H9 (cell line): ENCODE measurements at regions not wholly inside any gene's neighbourhood (a gene's known extent, or its start where the extent isn't known, plus 50 kb on each side); places are given as distances from the start of the nearest gene placed in this dataset.

ENCODE experiments used
- DNase-seq: peaks from one replicate; pipeline ENCODE4 v3.0.0-alpha.2; 2017
- H2AFZ ChIP-seq: one replicate; pipeline ENCODE4 v1.6.1; 2013; ENCODE audit warnings: mild to moderate bottlenecking, low read length, control low read depth, moderate library complexity
- H2AK5ac ChIP-seq: 2 replicates; pipeline ENCODE4 v1.6.1; 2013; ENCODE audit warnings: low read length, control low read depth, mixed read lengths; ENCODE audit not compliant: insufficient read length
- H2BK120ac ChIP-seq: one replicate; pipeline ENCODE4 v1.6.1; 2013; ENCODE audit warnings: low read depth, mild to moderate bottlenecking, low read length, control low read depth, inconsistent platforms; ENCODE audit not compliant: poor library complexity, severe bottlenecking
- H2BK12ac ChIP-seq: 2 replicates; pipeline ENCODE4 v1.6.1; 2013; ENCODE audit warnings: low read length, control low read depth, mixed read lengths, low read depth; ENCODE audit not compliant: insufficient read length
- H2BK15ac ChIP-seq: 2 replicates; pipeline ENCODE4 v1.6.1; 2013; ENCODE audit warnings: low read depth, low read length, control low read depth
- H2BK20ac ChIP-seq: one replicate; pipeline ENCODE4 v1.6.1; 2013; ENCODE audit warnings: low read depth, mild to moderate bottlenecking, low read length, control low read depth, inconsistent platforms; ENCODE audit not compliant: poor library complexity, severe bottlenecking
- H2BK5ac ChIP-seq: 2 replicates; pipeline ENCODE4 v1.6.1; 2013; ENCODE audit warnings: low read length, control low read depth, mixed read lengths; ENCODE audit not compliant: insufficient read length
- H3K14ac ChIP-seq: 2 replicates; pipeline ENCODE4 v1.6.1; 2013; ENCODE audit warnings: low read length, control low read depth; ENCODE audit not compliant: insufficient read depth
- H3K18ac ChIP-seq: 2 replicates; pipeline ENCODE4 v1.6.1; 2013; ENCODE audit warnings: low read depth, mild to moderate bottlenecking, mixed read lengths, low read length, control low read depth; ENCODE audit not compliant: insufficient read length
- H3K23ac ChIP-seq: 2 replicates; pipeline ENCODE4 v1.6.1; 2013; ENCODE audit warnings: low read length, control low read depth, mixed read lengths, low read depth; ENCODE audit not compliant: insufficient read length
- H3K23me2 ChIP-seq: 2 replicates; pipeline ENCODE4 v1.6.1; 2013; ENCODE audit warnings: low read depth, mild to moderate bottlenecking, mixed read lengths, low read length, control low read depth; ENCODE audit not compliant: insufficient read length, poor library complexity, severe bottlenecking
- H3K27ac ChIP-seq: 2 replicates; pipeline ENCODE4 v1.5.1; 2013; ENCODE audit warnings: low read length, control low read depth, mixed read lengths, low read depth; ENCODE audit not compliant: insufficient read length
- H3K27me3 ChIP-seq: 2 replicates; pipeline ENCODE4 v1.6.1; 2013; ENCODE audit warnings: low read length, control low read depth, inconsistent platforms; ENCODE audit not compliant: insufficient read depth
- H3K4ac ChIP-seq: 2 replicates; pipeline ENCODE4 v1.6.1; 2013; ENCODE audit warnings: low read depth, mild to moderate bottlenecking, control low read depth, inconsistent platforms, low read length, moderate library complexity
- H3K4me1 ChIP-seq: 2 replicates; pipeline ENCODE4 v1.6.1; 2013; ENCODE audit warnings: low read length, control low read depth, inconsistent platforms; ENCODE audit not compliant: insufficient read depth
- H3K4me2 ChIP-seq: 2 replicates; pipeline ENCODE4 v1.6.1; 2013; ENCODE audit warnings: low read length, control low read depth, mixed read lengths; ENCODE audit not compliant: insufficient read length, insufficient read depth
- H3K56ac ChIP-seq: 2 replicates; pipeline ENCODE4 v1.6.1; 2013; ENCODE audit warnings: low read depth, mild to moderate bottlenecking, mixed read lengths, low read length, control low read depth; ENCODE audit not compliant: insufficient read length
- H3K79me1 ChIP-seq: 2 replicates; pipeline ENCODE4 v1.6.1; 2013; ENCODE audit warnings: low read depth, mild to moderate bottlenecking, moderate library complexity, low read length, control low read depth, inconsistent platforms; ENCODE audit not compliant: insufficient read depth, poor library complexity, severe bottlenecking
- H3K79me2 ChIP-seq: 2 replicates; pipeline ENCODE4 v1.6.1; 2013; ENCODE audit warnings: low read length, control low read depth, inconsistent platforms; ENCODE audit not compliant: insufficient read depth
- H3K9ac ChIP-seq: 2 replicates; pipeline ENCODE4 v1.6.1; 2013; ENCODE audit warnings: low read length, control low read depth, mixed read lengths; ENCODE audit not compliant: insufficient read length; ENCODE audit errors: extremely low read depth
- H3K9me3 ChIP-seq: one replicate; pipeline ENCODE4 v1.6.1; 2013; ENCODE audit warnings: low read depth, low read length, inconsistent platforms; ENCODE audit not compliant: control insufficient read depth
- H3T11ph ChIP-seq: one replicate; pipeline ENCODE4 v1.6.1; 2013; ENCODE audit warnings: mild to moderate bottlenecking, low read length, control low read depth, inconsistent platforms
- H4K20me1 ChIP-seq: one replicate; pipeline ENCODE4 v1.6.1; 2013; ENCODE audit not compliant: control insufficient read depth, insufficient read length, insufficient read depth
- H4K5ac ChIP-seq: 2 replicates; pipeline ENCODE4 v1.6.1; 2013; ENCODE audit warnings: low read depth, mild to moderate bottlenecking, mixed read lengths, low read length, control low read depth; ENCODE audit not compliant: insufficient read length
- H4K8ac ChIP-seq: replicated peaks from 2 replicates; pipeline ENCODE4 v1.6.1; 2013; ENCODE audit warnings: low read length, control low read depth, mixed read lengths, low read depth; ENCODE audit not compliant: insufficient read length
- H4K91ac ChIP-seq: 2 replicates; pipeline ENCODE4 v1.6.1; 2013; ENCODE audit warnings: low read depth, mild to moderate bottlenecking, moderate library complexity, mixed read lengths, low read length, control low read depth; ENCODE audit not compliant: insufficient read length
- H3K27ac Mint-ChIP-seq, 3 experiments: 2 replicates in 2 of 3; 3 replicates in 1 of 3; pipeline ENCODE4 v1.8.0; 2020 to 2021; ENCODE audit warnings: mixed read lengths in 3 of 3, mild to moderate bottlenecking in 1 of 3, moderate library complexity in 1 of 3
- H3K27me3 Mint-ChIP-seq: 2 replicates; pipeline ENCODE4 v1.8.0; 2021; ENCODE audit warnings: low read depth, mild to moderate bottlenecking, moderate library complexity, mixed read lengths
- H3K36me3 Mint-ChIP-seq, 3 experiments: 2 replicates in 2 of 3; 3 replicates in 1 of 3; pipeline ENCODE4 v1.8.0; 2020 to 2021; ENCODE audit warnings: low read depth in 3 of 3, mixed read lengths in 3 of 3; ENCODE audit not compliant: insufficient read depth in 1 of 3
- H3K4me1 Mint-ChIP-seq, 2 experiments: 2 replicates each; pipeline ENCODE4 v1.8.0; 2020; ENCODE audit warnings: mixed read lengths in 2 of 2
- H3K4me3 Mint-ChIP-seq, 2 experiments: 2 replicates in 1 of 2; 3 replicates in 1 of 2; pipeline ENCODE4 v1.8.0; 2020 to 2021; ENCODE audit warnings: mild to moderate bottlenecking in 2 of 2, mixed read lengths in 2 of 2, moderate library complexity in 1 of 2
- H3K9me3 Mint-ChIP-seq, 2 experiments: 2 replicates in 1 of 2; 3 replicates in 1 of 2; pipeline ENCODE4 v1.8.0; 2020; ENCODE audit warnings: mild to moderate bottlenecking in 2 of 2, mixed read lengths in 2 of 2, moderate library complexity in 1 of 2
- CTCF ChIP-seq: fragments of 200-600 bp; sonication (generic); conservative IDR thresholded peaks from 3 replicates; pipeline ENCODE4 v1.8.0; 2021; ENCODE audit warnings: antibody characterized with exemption, mild to moderate bottlenecking
- WGBS: extraction: QIAGEN DNeasy Blood & Tissue Kit; methylation state at CpG from one replicate; pipeline ENCODE4 v1.1.7; 2013; ENCODE audit warnings: missing lambda C conversion rate, low lambda C conversion rate, mixed read lengths; ENCODE audit not compliant: insufficient read length; ENCODE audit errors: extremely low coverage; 5-methylcytosine and 5-hydroxymethylcytosine counted together

DNA sequence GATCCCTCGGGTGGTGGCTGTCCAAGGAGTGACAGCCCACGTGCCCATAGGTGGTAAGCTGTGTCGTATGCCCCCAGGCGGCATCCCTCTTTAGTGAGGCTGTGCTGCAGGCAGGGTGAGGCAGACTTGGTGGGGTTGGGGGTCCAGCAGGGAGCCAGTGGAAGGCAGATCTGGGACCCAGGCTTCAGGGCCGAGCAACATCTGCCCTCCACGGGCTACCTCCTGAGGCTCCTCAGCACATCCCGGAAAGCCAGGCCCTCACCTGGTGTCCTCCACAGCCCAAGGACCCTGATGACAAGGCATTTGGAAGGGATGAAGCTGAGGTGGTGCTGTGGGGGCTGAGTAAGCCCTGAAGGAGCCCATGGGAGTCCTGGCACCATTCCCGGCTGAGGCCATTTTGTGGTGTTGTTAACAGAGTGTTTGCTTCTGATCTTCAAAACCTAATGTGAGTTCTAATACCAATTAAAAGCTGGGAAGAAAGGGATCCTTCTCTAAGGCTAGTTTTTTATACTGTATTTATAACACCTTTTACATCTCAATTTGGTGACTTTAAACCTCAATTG, 295.8 kb upstream of the IRX2 start:
- no peak overlapping the region for H3K27ac Mint-ChIP-seq
- H3K36me3 Mint-ChIP-seq, result peaks cover 0 to 1% (median 0%) of the 10 kb centered on the region in 3 experiments; a peak in 1 of 7 replicates
- H2AK5ac ChIP-seq, result no peak overlapping the region

More for the DNA sequence above, 295.8 kb upstream of the IRX2 start:
- no CpG with 5 or more reads among the region's 8 CpGs for WGBS
- no peaks in the 10 kb centered on the region for H3K79me1 ChIP-seq
- no peak overlapping the region for H3K14ac ChIP-seq
- no peaks in the 10 kb centered on the region; the same call in 1 of the 2 replicates for H3K27me3 Mint-ChIP-seq
- no peak for DNase-seq
- no peak overlapping the region for H3K4me2 ChIP-seq
- H3K9ac ChIP-seq, result no peak overlapping the region
- H3K4me1 Mint-ChIP-seq, result no peaks in the 10 kb centered on the region
- H3K9me3 Mint-ChIP-seq, result no peaks in the 10 kb centered on the region
- H4K5ac ChIP-seq, result no peak overlapping the region
- H2BK12ac ChIP-seq, result no peak overlapping the region
- H2BK15ac ChIP-seq, result no peak overlapping the region
- H4K20me1 ChIP-seq, result no peaks in the 10 kb centered on the region
- no peak overlapping the region for H2BK5ac ChIP-seq
- no peak overlapping the region for H3K4me3 Mint-ChIP-seq
- no peak for TF ChIP-seq CTCF
- H4K91ac ChIP-seq, result no peak overlapping the region
- H4K8ac ChIP-seq, result no peak overlapping the region
- H2AFZ ChIP-seq, result no peak overlapping the region
- no peak overlapping the region for H2BK120ac ChIP-seq
- H3K23me2 ChIP-seq, result no peaks in the 10 kb centered on the region
- H3T11ph ChIP-seq, result no peak overlapping the region
- H3K27me3 ChIP-seq, result no peaks in the 10 kb centered on the region
- no peak overlapping the region for H2BK20ac ChIP-seq
- H3K56ac ChIP-seq, result no peak overlapping the region
- H3K79me2 ChIP-seq, result no peaks in the 10 kb centered on the region
- H3K4me1 ChIP-seq, result no peaks in the 10 kb centered on the region
- no peak overlapping the region for H3K4ac ChIP-seq
- no peak overlapping the region for H3K23ac ChIP-seq
- H3K27ac ChIP-seq, result no peak overlapping the region
- H3K18ac ChIP-seq, result no peak overlapping the region
- no peaks in the 10 kb centered on the region for H3K9me3 ChIP-seq
